ENCODE measurements at regions not wholly inside any gene's neighbourhood (a gene's known extent, or its start where the extent isn't known, plus 50 kb on each side); places are given as distances from the start of the nearest gene placed in this dataset.
"Not testable (repeated sequence)": the region's sequence is repeated elsewhere in the genome, so short reads cannot be mapped to it uniquely, and the experiment has no call there.

- TF ChIP-seq PREB (CRISPR knock-in tag; IDR thresholded peaks at IDR 0.05; ENCODE audit: borderline replicate concordance); NR3C1 (CRISPR knock-in tag; conservative IDR thresholded peaks at IDR 0.05; ENCODE audit: low read depth); CTCF (IDR thresholded peaks at IDR 0.05); CREB1 (CRISPR knock-in tag; IDR thresholded peaks at IDR 0.05): not testable (repeated sequence)
Measured at GRCh38 chr12:12009749-12010276, 60.9 kb upstream of the BCL2L14 start.

All from WTC11 (cell line).